ENCODE measurements at regions not wholly inside any gene's neighbourhood (a gene's known extent, or its start where the extent isn't known, plus 50 kb on each side); places are given as distances from the start of the nearest gene placed in this dataset.
A peak's percentile ranks its signal among the peaks of the same experiment; 100 is the strongest.
"Not testable (repeated sequence)": the region's sequence is repeated elsewhere in the genome, so short reads cannot be mapped to it uniquely, and the experiment has no call there.

DNA sequence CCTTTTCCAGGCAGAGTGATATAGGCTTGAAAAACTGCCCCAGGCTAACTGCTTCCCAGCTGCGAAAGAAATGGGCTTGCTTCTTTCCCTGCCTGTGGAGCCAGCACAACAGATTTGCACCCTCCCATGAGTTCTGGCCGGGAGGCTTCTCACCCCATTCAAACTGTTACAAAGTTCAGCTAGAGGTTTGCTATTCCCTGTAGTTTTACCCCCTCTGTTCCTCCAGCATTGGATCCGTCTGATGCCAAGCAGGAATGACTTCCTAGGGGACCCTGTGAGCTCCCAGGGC lies 87.6 kb upstream of the NDST4 start:
- TF ChIP-seq POLR2A (IDR thresholded peaks at IDR 0.05): no peak
- no peak for TF ChIP-seq POLR2AphosphoS5 (IDR thresholded peaks at IDR 0.05)
- TF ChIP-seq, protein P1, sequence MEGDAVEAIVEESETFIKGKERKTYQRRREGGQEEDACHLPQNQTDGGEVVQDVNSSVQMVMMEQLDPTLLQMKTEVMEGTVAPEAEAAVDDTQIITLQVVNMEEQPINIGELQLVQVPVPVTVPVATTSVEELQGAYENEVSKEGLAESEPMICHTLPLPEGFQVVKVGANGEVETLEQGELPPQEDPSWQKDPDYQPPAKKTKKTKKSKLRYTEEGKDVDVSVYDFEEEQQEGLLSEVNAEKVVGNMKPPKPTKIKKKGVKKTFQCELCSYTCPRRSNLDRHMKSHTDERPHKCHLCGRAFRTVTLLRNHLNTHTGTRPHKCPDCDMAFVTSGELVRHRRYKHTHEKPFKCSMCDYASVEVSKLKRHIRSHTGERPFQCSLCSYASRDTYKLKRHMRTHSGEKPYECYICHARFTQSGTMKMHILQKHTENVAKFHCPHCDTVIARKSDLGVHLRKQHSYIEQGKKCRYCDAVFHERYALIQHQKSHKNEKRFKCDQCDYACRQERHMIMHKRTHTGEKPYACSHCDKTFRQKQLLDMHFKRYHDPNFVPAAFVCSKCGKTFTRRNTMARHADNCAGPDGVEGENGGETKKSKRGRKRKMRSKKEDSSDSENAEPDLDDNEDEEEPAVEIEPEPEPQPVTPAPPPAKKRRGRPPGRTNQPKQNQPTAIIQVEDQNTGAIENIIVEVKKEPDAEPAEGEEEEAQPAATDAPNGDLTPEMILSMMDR (IDR thresholded peaks at IDR 0.05 in 8 of 11, conservative IDR thresholded peaks at IDR 0.05 in 3 of 11): no peak
- Histone ChIP-seq H3K4me3 (no peak overlapping the region), H3K27me3 (replicated peaks in 1 of 7) (no peaks in the 10 kb centered on the region), H3K9me3 (peaks cover 0 to 6% (median 0%) of the 10 kb centered on the region in 8 donors), H3K36me3 (no peaks in the 10 kb centered on the region), H3K27ac (no peak overlapping the region), H3K4me1 (no peaks in the 10 kb centered on the region)
- intact Hi-C loops (cut with DNase I; ENCODE audit: low total_unique reads): no loop called here
- WGBS, 5 donors: 73 to 90% (median 83%) methylated on average over 3 of the region's 3 CpGs
- no peak for DNase-seq

DNA sequence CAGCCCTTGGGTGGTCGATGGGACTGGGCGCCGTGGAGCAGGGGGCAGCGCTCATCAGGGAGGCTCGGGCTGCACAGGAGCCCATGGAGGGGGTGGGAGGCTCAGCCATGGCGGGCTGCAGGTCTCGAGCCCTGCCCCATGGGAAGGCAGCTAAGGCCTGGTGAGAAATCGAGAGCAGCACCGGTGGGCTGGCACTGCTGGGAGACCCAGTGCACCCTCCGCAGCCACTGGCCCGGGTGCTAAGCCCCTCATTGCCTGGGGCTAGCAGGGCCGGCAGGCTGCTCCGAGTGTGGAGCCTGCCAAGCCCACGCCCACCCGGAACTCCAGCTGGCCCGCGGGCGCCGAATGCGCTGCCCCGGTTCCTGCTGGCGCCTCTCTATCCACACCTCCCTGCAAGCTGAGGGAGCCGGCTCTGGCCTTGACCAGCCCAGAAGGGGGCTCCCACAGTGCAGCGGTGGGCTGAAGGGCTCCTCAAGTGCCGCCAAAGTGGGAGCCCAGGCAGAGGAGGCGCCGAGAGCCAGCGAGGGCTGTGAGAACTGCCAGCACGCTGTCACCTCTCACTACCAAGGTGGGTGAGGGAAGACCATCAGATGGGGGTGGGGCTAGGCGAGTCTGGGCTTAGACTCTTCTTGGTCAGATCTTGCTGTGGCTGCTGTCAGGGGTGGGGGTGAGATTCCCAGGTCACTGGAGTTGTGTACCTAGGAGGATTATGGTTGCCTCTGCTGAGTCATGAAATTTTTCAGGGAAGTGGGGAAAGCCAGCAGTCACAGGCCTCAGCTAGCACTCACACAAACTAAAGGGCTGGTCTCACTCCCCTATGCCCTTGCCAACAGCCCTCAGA lies 87.0 kb upstream of the NDST4 start:
- peak; percentile 57 for DNase-seq
- WGBS, 5 donors: 89 to 95% (median 93%) methylated on average over 9 to 30 of the region's 30 CpGs
- H3K4me3 ChIP-seq; H3K4me1 ChIP-seq; H3K9me3 ChIP-seq; H3K27ac ChIP-seq; H3K36me3 ChIP-seq; H3K27me3 ChIP-seq (replicated peaks in 1 of 7); intact Hi-C loops (cut with DNase I; ENCODE audit: low total_unique reads): not testable (repeated sequence)

DNA sequence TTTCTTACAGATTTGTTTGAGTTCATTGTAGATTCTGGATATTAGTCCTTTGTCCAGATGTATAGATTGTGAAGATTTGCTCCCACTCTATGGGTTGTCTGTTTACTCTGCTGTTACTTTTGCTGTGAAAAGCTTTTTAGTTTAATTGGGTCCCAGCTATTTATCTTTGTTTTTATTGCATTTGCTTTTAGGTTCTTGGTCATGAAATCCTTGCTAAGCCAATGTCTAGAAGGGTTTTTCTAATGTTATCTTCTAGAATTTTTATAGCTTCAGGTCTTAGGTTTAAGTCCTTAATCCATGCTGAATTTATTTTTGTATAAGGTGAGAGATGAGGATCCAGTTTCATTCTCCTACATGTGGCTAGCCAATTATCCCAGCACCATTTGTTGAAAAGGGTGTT lies 81.2 kb upstream of the NDST4 start:
- H3K36me3 ChIP-seq; H3K4me1 ChIP-seq; intact Hi-C loops (cut with DNase I; ENCODE audit: low total_unique reads); H3K4me3 ChIP-seq; DNase-seq; H3K27ac ChIP-seq; H3K9me3 ChIP-seq; H3K27me3 ChIP-seq (replicated peaks in 1 of 7): not testable (repeated sequence)

DNA sequence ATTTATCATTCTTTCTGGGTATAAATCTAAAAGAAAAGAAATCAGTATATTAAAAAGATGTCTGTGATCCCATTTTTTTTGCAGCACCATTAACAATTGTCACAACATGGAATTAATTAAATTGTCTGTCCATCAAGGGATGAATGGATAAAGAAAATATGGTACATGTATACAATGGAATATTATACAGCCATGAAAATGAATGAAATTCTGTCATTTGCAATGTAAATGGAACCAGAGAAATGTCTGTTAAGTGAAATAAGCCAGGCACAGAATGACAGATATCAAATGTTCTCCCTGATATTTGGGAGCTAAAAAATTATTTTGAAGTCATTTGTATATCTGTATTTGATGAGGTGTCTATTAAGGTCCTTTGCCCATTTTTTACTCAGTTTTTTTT lies 77.1 kb upstream of the NDST4 start:
- intact Hi-C loops (cut with DNase I; ENCODE audit: low total_unique reads): no loop called here
- Histone ChIP-seq H3K36me3 (no peaks in the 10 kb centered on the region), H3K4me3 (no peak overlapping the region), H3K9me3 (peaks cover 0 to 9% (median 5%) of the 10 kb centered on the region in 8 donors), H3K27me3 (replicated peaks in 1 of 7) (no peaks in the 10 kb centered on the region), H3K27ac (no peak overlapping the region), H3K4me1 (no peaks in the 10 kb centered on the region)
- no peak for DNase-seq
- TF ChIP-seq, protein P1 (IDR thresholded peaks at IDR 0.05 in 8 of 11, conservative IDR thresholded peaks at IDR 0.05 in 3 of 11): no peak
- TF ChIP-seq POLR2AphosphoS5 (IDR thresholded peaks at IDR 0.05): no peak
- TF ChIP-seq POLR2A (IDR thresholded peaks at IDR 0.05): no peak

DNA sequence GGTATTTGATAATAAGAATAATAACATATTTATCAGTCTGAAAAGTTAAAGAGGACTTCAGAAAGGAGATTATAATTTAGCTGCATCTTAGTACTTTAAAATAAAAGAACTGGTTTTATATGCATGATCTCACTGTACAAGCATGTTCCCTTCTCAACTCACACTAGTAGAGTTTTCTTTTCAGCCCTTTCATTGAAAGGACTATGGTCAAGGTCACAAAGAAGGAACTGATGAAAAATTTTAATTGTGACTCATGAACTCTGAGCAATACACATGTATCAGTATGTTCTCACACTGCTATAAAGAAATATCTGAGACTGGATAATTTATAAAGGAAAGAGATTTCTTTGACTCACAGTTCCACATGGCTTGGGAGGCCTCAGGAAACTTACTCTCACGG lies 73.7 kb upstream of the NDST4 start:
- Histone ChIP-seq H3K27me3 (replicated peaks in 1 of 7) (no peaks in the 10 kb centered on the region), H3K4me1 (no peaks in the 10 kb centered on the region), H3K36me3 (no peaks in the 10 kb centered on the region), H3K9me3 (peaks cover 0 to 6% (median 2%) of the 10 kb centered on the region in 8 donors), H3K4me3 (no peak overlapping the region), H3K27ac (no peak overlapping the region)
- DNase-seq: no peak
- WGBS, 5 donors: 62 to 91% (median 80%) methylated on average over 1 of the region's 1 CpG
- intact Hi-C loops (cut with DNase I; ENCODE audit: low total_unique reads): no loop called here
- TF ChIP-seq POLR2AphosphoS5 (IDR thresholded peaks at IDR 0.05): no peak
- TF ChIP-seq, protein P1 (IDR thresholded peaks at IDR 0.05 in 8 of 11, conservative IDR thresholded peaks at IDR 0.05 in 3 of 11): no peak
- TF ChIP-seq POLR2A (IDR thresholded peaks at IDR 0.05): no peak

DNA sequence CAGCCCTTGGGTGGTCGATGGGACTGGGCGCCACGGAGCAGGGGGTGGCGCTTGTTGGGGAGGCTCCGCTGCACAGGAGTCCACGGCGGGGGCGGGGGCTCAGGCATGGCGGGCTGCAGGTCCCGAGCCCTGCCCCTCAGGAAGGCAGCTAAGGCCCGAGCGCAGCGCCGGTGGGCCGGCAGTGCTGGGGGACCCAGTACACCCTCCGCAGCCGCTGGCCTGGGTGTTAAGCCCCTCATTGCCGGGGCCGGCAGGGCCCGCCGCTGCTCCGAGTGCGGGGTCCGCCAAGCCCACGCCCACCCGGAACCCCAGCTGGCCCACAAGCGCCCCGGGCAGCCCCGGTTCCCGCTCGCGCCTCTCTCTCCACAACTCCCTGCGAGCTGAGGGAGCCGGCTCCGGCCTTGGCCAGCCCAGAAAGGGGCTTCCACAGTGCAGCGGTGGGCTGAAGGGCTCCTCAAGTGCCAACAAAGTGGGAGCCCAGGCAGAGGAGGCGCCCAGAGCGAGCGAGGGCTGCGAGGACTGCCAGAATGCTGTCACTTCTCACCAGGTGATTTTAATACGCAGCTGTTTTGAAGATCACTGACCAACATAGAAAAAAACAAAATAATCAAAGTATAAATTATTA lies 66.1 kb upstream of the NDST4 start:
- intact Hi-C loops (cut with DNase I; ENCODE audit: low total_unique reads); H3K9me3 ChIP-seq; H3K36me3 ChIP-seq; H3K27me3 ChIP-seq (replicated peaks in 1 of 7); H3K4me1 ChIP-seq; H3K27ac ChIP-seq; H3K4me3 ChIP-seq: not testable (repeated sequence)
- 93 to 96% (median 95%) methylated on average over 24 to 41 of the region's 41 CpGs for WGBS, 5 donors
- peak; percentile 75 for DNase-seq

DNA sequence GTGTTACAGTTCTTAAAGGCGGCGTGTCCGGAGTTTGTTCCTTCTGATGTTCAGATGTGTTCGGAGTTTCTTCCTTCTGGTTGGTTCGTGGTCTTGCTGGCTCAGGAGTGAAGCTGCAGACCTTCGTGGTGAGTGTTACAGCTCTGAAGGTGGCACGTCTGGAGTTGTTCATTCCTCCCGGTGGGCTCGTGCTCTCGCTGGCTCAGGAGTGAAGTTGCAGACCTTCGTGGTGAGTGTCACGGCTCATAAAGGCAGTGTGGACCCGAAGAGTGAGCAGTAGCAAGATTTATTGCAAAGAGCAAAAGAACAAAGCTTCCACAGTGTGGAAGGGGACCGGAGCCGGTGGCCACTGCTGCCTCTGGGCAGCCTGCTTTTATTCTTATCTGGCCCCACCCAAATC lies 65.3 kb upstream of the NDST4 start:
- intact Hi-C loops (cut with DNase I; ENCODE audit: low total_unique reads); H3K9me3 ChIP-seq; H3K4me3 ChIP-seq; H3K27me3 ChIP-seq (replicated peaks in 1 of 7); H3K36me3 ChIP-seq; DNase-seq; H3K27ac ChIP-seq; H3K4me1 ChIP-seq: not testable (repeated sequence)
- WGBS, 5 donors: 89 to 96% (median 92%) methylated on average over 15 of the region's 15 CpGs
